Activated CD8-positive, alpha-beta memory T cell treated with anti-CD3 and anti-CD28 coated beads for 24 hours (primary cell): ENCODE measurements at regions not wholly inside any gene's neighbourhood (a gene's known extent, or its start where the extent isn't known, plus 50 kb on each side); places are given as distances from the start of the nearest gene placed in this dataset.
"Not testable (repeated sequence)": the region's sequence is repeated elsewhere in the genome, so short reads cannot be mapped to it uniquely, and the experiment has no call there.

Experiments used
- DNase-seq: peaks from one replicate; pipeline ENCODE4 v3.0.0-alpha.2; 2020

GRCh38 chr7:153090209-153090608, 330.7 kb downstream of the ACTR3B start:
- DNase-seq, result no peak

GRCh38 chr7:153090764-153091163, 331.2 kb downstream of the ACTR3B start:
- no peak for DNase-seq

- no peak for DNase-seq
These were observed 331.9 kb downstream of the ACTR3B start for GRCh38 chr7:153091477-153091876.

GRCh38 chr7:153097511-153098201, 338.1 kb downstream of the ACTR3B start:
- no peak for DNase-seq

DNA sequence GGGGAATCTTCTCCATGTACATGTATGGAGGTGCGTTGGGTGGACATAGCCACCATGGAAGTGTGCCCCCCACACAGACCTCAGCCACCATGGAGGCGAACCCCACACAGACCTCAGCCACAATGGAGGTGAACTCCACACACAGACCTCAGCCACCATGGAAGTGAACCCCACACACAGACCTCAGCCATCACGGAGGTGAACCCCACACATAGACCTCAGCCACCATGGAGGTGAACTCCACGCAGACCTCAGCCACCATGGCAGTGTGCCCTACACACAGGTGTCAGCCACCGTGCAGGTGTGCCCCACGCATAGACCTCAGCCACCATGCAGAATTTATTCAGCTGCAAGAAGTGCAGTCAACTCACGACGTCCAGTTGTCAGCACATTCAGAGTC, 339.7 kb downstream of the ACTR3B start:
- DNase-seq, result no peak

GRCh38 chr7:153100691-153101237, 341.2 kb downstream of the ACTR3B start:
- no peak for DNase-seq

- no peak for DNase-seq
These were observed 343.6 kb downstream of the ACTR3B start for GRCh38 chr7:153103202-153103601.

GRCh38 chr7:153107826-153108225, 348.3 kb downstream of the ACTR3B start:
- no peak for DNase-seq

GRCh38 chr7:153109566-153109965, 350.0 kb downstream of the ACTR3B start:
- DNase-seq, result no peak

DNA sequence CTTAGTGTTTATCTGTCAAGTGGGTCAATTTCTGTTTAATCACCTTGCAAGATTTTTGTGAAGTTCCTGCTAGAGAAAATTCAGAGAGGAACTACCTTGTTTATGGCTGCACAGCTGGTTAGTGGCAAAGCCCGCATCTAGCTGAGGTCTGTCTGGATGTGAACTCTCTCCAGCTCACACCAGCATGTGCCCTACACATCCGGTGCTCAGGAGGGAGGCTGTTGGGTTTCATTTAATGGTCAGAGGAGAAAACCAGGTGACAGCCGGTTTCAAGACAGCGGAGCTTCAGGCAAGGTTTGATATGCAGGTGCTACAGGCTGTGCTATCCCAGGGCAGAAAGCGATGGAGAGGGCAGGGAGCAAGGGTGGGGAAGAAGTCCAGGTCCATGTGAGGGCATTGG, 351.1 kb downstream of the ACTR3B start:
- no peak for DNase-seq

GRCh38 chr7:153122255-153122654, 362.7 kb downstream of the ACTR3B start:
- DNase-seq, result not testable (repeated sequence)

DNA sequence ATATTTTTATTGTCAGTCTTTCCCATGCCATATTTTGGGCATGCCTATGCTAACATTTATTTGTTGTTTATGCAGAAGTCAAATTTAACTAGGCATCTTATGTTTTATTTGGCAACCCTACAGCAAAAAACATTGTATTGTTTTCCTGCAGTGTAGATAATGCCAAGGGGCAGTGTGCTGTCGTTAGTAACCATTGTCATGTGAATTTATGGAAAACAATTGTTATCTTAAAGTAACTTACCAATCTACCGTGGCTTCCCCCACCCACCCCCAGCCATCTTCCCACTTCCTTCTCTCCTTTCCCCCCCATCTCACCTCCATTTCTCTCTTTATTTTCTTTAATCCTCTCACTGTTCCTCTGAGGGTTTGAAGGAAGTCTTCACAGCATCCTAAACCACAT, 370.5 kb downstream of the ACTR3B start:
- no peak for DNase-seq

GRCh38 chr7:153151766-153152165, 392.2 kb downstream of the ACTR3B start:
- no peak for DNase-seq

- no peak for DNase-seq
These were observed 393.4 kb downstream of the ACTR3B start for GRCh38 chr7:153152801-153153422.

DNA sequence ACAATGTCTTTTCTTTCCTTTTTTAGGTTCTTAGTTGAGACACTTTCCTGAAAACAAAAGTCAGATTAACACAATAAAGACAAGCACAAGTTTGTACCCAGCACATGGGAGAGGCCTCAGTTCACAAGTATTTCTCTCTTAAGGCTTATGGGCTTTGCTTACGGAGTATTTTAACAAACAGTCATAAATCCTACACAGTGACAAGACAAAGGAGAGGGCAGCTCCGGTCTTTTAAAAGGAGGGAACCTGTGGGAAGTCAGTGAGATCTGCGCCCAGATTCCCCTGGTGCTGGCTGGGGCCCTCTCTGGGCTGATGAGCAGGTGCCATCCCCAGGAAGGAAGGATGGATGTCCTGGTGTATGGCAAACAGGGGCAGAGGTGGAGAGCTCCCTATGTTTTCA, 398.6 kb downstream of the ACTR3B start:
- no peak for DNase-seq

DNA sequence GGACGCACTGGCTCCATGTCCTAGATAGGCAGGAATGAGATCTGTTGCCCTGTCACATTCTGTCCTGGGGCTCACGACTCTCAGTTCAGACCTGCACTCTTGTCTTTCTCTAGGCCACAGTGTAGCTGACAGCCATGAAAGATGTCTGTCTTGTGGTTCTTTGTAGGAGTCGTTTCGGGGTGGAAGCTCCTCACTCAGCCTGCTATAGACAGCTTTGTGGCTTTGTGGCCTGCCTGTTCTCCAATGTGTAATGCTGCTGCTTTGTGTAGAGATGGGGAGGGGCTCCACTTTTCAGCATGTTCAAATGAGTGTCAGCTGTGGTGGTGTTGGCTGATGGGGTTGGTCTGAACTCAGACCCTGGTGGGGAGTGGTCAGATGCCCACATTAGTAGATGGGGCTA, 410.7 kb downstream of the ACTR3B start:
- no peak for DNase-seq

- DNase-seq, result no peak
These were observed 426.4 kb downstream of the ACTR3B start for GRCh38 chr7:153185936-153186335.

- no peak for DNase-seq
These were observed 428.6 kb downstream of the ACTR3B start for GRCh38 chr7:153188161-153188560.

GRCh38 chr7:153188630-153189029, 429.1 kb downstream of the ACTR3B start:
- DNase-seq, result no peak

DNA sequence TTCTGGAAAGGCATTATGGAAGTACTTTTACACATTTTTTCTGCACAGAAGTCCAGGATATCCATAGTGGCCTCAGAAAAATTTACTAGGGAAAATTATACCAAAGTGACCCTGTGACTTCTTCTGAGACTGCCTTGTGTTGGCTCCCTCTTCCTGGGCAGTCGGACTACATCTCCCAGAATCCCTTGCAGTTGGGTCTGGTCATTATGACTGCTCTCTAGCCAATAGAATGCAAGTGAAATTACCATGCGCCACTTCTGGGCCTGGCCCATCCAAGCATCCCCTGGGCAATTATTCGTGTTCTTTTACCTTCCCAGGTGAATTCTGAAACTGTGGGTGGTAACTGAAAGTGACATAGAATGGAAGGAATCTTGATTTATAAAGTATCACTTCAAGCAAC, 430.9 kb downstream of the ACTR3B start:
- no peak for DNase-seq

- DNase-seq, result no peak
These were observed 431.4 kb downstream of the ACTR3B start for GRCh38 chr7:153190986-153191385.

- DNase-seq, result no peak
These were observed 433.6 kb downstream of the ACTR3B start for GRCh38 chr7:153193144-153193595.

GRCh38 chr7:153217032-153217431, 457.5 kb downstream of the ACTR3B start:
- no peak for DNase-seq

DNA sequence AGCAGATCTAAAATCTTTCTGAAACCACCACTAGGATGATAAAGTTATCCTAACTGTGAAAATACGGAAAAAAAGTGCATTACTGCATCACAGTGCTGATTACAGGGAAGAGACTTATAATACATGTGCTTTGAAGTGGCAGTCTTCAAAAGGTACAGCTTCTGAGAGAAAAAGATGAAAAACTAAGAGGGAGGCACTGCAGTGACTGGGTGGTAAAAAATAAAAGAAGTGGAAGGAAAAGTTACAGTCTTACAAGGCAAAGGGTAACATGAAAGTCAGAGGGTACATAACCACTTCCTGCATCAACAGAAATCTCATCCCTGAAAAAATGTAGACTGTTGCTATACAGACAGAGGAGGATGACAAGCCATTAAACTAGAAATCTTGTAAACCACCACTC, 465.3 kb downstream of the ACTR3B start:
- DNase-seq, result no peak

DNA sequence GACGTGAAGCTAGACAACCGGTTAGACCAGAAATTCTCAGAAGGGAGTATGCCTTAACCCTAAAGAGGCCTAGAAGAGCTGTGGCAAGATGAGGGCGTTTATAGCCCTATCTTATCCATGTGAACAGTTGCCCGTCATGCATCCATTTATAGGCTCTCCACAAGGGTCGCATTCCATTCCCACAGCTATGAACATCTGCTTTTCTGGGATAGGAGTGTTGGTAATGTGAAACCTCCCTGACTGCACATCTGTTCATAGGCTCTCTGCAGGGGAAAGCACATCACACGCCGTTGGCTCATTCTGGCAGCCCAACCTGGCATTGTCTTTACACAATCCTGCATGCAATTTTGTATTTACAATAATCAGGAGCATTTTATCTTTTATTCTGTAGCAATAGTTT, 485.6 kb downstream of the ACTR3B start:
- not testable (repeated sequence) for DNase-seq
